Endometrial microvascular endothelial cells (primary cell): ENCODE measurements at regions not wholly inside any gene's neighbourhood (a gene's known extent, or its start where the extent isn't known, plus 50 kb on each side); places are given as distances from the start of the nearest gene placed in this dataset.

Source experiments
- in situ Hi-C: cut with HindIII; loops from 2 replicates; pipeline ENCODE4 v1.10.0; 2017; ENCODE audit warnings: low sequenced_read_pairs, low pct_unique_long_range_greater_than_20kb; ENCODE audit errors: inconsistent ontology term

DNA sequence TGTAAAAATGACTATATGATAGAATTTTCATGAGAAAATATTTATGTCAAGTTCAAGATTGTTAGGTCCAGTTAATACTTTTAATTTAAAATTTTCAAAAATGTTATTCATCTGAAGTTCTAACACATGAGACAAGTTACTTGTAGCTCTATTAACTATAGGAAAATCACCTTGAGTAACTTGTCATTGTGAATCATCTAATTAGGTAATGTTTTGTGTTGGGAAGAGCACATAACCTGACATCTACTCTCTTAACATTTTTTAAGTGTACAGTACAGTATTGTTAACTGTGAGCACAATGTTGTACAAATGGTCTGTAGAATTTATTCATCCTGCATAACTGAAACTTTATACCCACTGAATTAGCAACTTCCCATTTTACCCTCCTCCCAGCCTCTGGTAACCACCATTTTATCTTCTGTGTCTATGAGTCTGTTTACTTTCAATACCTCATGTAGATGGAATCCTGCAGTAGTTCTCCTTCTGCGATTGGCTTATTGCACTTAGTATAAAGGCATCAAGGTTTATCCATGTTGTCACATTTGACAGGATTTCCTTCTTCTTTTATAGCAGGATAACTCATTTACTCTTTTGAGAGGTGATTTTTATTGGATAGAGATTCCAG, 54.6 kb downstream of the ARL4A start:
- in situ Hi-C loops: no loop called here

DNA sequence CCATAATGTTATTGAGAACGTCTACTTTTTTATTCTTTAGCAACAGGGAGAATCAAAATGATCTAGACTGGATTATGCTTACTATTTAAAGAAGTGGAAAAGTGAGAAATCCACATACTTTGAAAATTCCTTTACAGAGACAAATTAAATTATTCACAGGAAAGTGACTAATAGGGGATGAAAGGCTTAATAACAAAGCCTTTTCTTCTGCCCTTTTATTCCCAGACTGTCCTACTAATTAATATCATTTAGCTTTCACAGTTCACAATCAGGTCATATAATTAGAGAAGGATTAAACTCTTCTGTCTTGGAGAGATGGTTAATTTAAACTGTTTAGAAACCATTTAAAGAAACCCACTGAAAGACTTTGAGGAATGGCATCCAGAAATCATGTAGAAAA, 58.8 kb downstream of the ARL4A start:
- in situ Hi-C loops: no loop called here

DNA sequence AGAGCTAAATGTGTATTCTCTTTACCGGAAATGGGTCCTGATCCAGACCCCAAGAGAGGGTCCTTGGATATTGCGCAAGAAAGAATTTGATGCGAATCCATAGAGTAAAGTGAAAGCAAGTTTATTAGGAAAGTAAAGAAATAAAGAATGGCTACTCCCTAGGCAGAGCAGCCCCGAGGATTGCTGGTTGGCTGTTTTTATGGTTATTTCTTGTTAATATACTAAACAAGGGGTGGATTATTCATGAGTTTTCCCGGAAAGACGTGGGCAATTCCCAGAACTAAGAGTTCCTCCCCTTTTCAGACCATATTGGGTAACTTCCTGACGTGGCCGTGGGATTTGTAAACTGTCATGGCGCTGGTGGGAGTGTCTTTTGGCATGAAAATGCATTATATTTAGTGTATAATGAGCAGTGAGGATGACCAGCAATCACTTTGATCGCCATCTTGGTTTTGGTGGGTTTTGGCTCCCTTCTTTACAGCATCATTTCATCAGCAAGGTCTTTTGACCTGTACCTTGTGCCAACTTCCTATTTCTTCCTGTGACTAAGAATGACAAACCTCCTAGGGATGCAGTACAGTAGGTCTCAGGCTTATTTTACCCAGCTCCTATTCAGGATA, 60.4 kb downstream of the ARL4A start:
- in situ Hi-C loops: no loop called here

DNA sequence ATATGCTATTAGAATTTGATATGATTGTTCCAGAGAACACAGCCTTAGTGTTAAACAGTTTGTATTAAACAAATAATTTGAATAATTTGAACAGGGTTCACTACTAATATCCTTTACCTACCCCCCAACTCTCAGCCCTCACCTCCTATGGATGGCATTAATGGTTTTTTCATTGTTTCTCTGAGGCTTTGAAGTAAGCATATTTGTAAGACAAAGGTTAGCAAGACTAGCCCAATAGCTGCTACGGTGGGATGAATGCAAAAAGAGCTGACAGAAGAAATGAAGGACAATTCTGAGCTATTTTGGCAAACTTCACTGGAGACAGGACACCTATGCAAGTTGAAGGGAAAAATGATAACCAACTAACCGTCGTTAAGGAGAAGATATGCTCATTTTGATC, 61.6 kb downstream of the ARL4A start:
- in situ Hi-C loops: no loop called here

DNA sequence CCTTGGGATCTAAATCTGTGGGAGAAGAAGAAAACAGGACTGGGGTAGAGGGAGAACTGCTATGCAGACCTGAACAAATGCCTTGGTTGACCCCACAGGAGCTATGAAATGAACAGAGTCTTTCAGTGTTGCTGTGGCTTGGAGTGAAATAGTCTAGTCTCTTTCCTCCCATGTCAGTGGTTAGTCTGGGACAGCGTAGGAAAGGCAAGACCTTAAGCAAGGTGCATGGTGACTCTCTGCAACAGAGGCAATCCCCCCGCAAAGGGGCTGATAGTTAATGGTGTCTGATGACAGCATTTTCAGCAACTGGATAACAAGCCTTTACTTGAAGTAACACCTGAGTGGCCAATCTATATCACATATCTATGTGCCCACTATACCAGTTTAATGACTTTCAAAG, 62.3 kb downstream of the ARL4A start:
- in situ Hi-C loops: no loop called here

DNA sequence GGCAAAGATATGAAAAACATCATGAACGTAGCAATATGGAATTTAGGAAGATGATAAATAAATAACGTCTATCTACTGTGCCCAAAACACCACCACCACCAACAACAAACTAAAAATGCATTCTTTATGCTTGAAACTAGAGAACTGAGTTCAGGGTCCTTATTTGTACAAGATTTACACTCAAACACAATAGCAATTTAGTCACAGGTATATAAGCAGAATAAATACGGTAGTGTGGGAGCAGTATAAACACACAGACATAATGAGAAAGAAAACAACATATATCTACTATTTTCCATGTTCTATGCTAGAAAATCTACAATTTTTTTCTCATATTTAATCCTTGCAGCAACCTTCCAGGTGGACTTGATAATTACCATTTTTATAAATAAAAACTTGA, 64.3 kb downstream of the ARL4A start:
- in situ Hi-C loops: no loop called here

DNA sequence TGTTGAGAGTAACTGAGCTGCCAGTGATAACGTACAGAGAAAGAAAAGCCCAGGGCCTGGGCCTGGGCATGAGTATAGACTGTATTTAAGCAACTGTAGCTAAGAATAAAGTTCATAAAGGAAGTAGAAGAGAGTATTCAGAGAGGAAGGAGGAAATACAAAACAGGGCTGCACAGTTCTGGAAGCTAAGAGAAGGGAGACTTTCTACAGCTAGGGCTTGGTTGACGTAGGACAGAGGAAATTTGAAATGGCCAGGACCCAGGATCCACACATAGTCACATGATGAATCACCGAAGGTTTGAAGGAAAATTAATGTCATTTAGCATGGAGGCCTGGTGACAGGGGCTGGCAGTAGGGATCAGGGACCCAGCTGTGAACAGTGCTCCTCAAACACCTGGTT, 66.7 kb downstream of the ARL4A start:
- in situ Hi-C loops: no loop called here

DNA sequence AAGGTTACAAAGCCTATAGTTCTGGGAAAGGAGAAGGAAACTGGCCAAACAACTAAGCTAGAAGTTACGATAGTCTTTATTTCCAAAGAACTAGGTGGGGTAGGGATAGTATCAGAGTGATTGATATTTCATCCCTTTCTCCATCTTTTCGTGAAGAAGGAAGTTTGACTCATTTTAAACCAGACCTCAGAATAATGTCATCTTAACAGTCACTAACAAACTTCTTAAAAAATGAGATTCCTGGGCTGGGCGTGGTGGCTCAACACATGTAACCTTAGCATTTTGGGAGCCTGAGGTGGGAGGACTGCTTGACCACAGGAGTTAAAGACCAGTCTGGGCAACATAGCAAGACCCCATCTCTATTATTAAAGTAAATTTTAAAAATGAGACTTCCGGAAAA, 69.4 kb downstream of the ARL4A start:
- in situ Hi-C loops: no loop called here

DNA sequence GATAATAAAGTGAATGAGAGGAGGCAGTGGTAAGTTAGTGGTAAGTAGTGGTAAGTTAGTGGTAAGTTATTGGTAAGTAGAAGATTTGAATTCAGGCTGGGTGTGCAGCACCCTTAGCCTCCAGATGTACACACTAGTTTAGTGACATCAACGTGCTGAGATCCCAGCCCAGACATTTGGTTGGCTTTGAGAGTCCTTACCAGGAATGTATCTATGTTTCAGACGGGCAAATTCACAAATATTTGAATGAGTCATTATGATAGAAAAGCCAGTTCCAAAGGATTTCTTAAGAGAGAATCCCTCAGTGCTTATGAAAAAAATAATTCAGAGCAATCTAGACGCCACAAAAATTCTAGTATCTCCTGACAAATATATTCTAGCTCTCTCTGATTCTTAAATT, 70.0 kb downstream of the ARL4A start:
- in situ Hi-C loops: no loop called here

DNA sequence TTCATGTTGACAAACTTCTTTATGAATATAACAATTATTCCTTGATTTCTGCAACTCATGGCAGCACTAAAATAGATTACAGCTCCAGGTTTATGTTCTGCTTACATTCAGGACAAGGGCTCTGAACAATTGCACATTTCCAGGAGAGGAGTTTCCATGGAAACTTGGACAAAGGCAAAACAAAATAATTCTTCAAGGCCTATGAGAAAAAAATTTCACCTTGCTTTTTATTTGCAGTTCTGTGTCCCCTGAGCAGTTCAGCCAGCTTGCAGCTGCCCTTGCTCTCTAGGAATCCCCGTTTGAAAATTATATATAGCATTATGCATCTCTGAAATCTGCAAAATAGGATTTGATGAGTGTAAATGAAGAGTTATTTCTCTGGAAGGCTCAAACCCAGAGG, 71.7 kb downstream of the ARL4A start:
- in situ Hi-C loops: no loop called here

DNA sequence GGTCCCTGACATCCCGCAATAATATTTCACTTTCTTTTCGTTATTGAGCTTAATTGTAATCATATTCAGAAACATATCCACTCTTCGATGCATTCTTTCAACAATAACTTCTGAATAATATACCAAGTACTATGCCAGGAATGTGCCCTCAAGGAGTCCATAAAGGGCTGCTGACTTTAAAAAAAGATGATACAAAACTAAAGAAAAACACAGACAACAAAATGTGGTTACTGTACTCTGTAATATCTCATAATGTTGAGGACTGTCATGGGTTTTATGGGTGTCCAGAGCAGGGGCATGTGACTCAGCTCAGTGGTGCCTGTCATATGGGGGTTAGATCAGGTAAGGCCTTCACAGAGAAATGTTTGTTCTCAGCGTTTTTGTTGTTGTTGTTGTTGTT, 73.7 kb downstream of the ARL4A start:
- in situ Hi-C loops: no loop called here

DNA sequence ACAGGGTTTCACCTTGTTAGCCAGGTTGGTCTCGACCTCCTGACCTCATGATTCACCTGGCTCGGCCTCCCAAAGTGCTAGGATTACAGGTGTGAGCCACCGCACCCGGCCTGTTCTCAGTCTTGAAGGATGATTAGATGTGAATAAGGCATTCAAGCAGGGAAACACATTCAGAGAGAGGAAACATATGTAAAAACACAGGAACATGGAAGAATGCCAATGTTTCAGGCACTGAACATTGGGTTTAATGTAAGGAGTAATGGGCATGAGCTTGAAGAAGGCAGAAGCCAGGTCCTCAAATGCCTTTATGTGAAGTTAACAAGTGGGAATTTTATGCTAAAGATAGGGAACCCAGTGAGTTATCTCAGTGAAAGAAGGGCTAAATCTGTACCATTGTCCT, 74.3 kb downstream of the ARL4A start:
- in situ Hi-C loops: no loop called here

DNA sequence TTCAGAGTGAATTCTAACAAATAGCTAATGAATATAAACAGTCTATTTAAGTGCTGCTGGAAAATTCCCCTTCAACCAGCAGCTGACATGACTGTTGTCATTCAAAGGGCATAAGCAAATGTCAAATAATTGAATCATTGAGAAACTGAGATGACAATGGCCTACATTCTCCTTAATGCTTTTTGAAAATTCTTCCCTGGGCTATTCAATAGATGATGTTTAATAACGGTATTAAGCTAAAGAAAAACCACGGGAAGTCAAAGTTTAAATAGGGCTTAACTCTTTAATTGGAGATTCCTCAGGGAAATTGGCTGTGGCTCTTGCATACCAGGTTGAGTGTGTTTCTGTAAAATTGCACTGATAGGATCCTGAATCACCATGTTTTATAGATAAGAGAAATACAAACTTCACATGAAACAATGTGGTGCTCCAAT, 77.0 kb downstream of the ARL4A start:
- in situ Hi-C loops: no loop called here

DNA sequence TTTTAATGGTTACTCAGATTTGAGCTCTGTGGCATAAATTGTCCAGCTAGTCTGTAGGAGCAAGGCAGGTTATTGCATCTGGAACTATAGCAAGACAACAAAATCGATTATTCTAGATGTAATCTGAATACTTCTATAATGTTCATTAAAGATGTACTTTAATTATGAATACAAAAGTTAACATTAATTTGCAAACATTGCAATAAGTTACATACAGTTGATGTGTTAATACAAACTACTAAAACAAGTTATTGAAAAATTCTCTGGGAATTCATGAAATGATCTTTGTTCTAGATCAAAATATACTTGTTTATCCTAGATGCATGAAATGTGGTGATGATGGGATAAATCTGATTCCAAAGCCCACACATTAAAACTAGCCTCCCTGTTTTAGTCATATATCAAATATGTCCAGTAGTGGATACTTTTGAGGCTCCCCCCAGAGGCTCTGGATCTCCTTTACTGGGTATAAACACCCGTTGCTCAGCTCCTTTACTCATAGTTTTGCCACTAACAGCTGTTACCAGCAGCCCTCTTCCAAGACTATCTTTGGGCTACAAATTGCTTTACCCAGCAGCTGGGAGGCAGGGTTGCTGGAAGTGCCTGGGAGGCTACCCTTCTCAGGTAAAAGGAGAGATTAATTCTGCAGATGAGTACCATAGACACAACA, 78.1 kb downstream of the ARL4A start:
- in situ Hi-C loops: no loop called here

DNA sequence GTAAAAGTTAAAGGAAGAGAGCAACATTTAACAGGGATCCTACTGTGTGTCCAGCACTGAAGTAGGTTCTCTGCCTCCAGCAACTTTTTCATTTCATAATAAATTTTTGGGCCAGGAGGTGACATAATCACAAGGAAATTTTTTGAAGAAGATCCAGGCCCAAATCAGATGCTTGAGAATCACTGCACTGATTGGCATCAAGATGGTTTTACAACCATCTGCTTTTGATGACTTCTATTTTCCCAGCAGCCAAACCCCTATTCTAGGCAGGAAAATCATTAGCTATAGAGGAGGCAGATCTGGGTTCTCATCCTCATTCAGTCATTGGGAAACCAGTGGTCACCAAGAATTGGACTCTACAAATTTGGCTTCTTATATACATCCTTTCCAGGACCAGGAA, 79.0 kb downstream of the ARL4A start:
- in situ Hi-C loops: no loop called here

DNA sequence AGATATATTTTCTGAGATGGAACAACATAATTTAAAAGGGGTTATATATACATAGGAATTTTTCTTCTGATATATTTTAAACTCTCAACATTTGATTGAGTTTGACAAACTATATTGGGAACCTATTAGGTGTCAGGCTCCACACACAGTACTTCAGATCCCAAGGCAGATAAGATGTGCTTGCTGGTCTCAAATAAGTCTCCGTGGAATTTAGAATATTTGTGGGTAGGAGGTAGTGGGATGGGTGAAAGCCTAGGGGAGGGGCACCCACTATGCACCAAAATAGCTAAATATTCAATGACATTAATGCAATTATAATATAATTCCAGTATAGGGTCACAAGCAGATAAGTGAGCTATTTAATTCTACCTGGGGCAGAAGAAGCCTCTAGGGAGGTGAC, 81.5 kb downstream of the ARL4A start:
- in situ Hi-C loops: no loop called here

DNA sequence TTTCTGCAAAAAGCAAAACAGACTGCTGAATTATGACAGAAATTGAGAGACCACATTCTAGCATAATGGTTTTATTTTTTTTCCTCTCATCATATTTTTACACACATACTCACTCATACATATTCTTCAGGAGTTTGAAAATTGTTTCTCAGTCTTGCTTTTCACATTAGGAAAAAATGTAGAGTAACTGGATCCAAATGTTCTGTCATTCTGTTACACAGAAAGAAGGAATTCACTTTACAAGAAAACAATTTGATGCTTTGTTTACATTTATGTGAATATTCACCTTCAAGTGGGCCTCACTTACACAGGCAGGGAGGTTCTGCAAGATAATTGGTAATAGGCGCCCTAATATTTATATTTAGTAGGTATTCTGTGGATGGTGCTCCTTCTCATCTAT, 82.0 kb downstream of the ARL4A start:
- in situ Hi-C loops: no loop called here

DNA sequence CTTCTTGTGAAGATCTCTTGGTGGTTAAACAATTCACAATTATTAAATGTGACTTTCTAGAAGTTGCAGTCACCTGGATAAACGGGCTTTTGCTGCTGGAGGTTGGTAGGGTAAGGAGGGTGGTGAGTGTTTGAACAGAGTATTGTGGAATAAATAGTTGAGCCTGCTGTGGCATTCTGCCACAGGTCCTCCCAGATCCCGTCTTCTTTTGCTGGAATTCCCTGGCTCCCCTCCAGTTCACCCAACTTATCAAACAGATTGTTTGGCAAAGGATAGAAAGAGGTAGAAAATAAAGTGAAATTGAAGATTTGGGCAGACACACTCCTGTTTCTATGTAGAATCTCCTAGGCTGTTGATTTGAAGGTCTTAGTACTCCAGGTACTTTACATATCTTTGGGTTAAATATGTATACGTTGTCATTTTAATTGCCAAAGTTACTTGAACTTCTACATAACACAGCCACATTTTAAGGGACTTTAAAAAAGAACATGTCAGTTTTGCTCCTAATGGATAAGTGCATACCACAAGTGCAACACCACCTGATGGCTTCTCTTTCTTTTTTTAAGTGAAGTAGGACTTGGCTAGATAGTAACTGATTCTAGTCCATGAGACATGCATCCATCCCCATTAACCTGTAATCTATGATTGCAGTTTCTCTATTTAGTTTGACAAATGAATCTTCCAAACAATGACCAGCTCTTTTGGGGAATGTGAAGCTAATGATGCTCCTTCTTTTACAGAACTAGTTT, 83.0 kb downstream of the ARL4A start:
- in situ Hi-C loops: no loop called here

DNA sequence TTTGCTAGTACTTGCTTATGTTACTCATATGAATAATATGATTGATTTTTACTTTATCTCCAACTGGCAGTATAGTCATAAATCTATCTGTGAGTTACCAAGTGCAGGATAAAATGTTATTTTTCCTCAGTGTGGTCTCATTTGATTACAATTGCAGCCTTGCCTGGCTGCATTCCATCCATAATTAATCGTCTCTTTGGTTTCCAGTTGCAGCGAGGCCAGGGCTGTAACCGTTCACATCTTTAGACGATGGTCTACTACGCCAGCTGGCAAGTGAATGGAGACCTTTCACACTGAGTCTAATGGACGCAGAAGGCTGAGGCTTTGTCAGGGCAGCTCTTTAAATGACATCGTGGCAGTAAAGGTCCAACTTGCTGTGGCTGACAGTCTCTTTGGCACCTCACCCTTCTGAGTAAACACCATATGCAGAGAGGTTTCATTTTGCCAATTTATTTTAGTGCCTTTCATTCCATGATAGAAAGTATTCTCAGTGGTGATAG, 84.0 kb downstream of the ARL4A start:
- in situ Hi-C loops: no loop called here

DNA sequence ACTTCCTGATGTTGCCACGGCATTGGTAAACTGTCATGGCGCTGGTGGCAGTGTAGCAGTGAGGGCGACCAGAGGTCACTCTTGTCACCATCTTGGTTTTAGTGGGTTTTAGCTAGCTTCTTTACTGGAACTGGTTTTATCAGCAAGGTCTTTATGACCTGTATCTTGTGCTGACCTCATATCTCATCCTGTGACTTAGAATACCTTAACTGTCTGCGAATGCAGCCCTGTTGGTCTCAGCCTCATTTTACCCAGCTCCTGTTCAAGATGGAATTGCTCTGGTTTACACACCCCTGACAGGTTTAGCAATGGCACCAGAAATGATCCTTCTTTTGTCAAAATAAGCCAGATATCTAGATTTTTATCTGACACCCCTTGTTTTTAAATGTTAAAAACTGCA, 85.3 kb downstream of the ARL4A start:
- in situ Hi-C loops: no loop called here
